Type B pancreatic cell (in vitro differentiated cells): ENCODE measurements at regions not wholly inside any gene's neighbourhood (a gene's known extent, or its start where the extent isn't known, plus 50 kb on each side); places are given as distances from the start of the nearest gene placed in this dataset.

ENCODE experiments used
- DNase-seq: peaks from one replicate; pipeline ENCODE4 v3.0.0; 2021; ENCODE audit warnings: mixed read lengths; ENCODE audit not compliant: unreplicated experiment; ENCODE audit errors: extremely low spot score
- H3K27ac Mint-ChIP-seq: 2 replicates; pipeline ENCODE4 v1.8.0; 2021; ENCODE audit warnings: mild to moderate bottlenecking, mixed read lengths
- H3K27me3 Mint-ChIP-seq: 2 replicates; pipeline ENCODE4 v1.8.0; 2021; ENCODE audit warnings: mixed read lengths
- H3K36me3 Mint-ChIP-seq: 2 replicates; pipeline ENCODE4 v1.8.0; 2021; ENCODE audit warnings: mixed read lengths
- H3K4me1 Mint-ChIP-seq: one replicate; pipeline ENCODE4 v1.8.0; 2021; ENCODE audit warnings: mixed read lengths; ENCODE audit not compliant: unreplicated experiment
- H3K4me3 Mint-ChIP-seq: 2 replicates; pipeline ENCODE4 v1.8.0; 2021; ENCODE audit warnings: mild to moderate bottlenecking, mixed read lengths
- H3K9me3 Mint-ChIP-seq: 2 replicates; pipeline ENCODE4 v1.8.0; 2021; ENCODE audit warnings: mixed read lengths
- CTCF ChIP-seq: fragments of 200-600 bp; sonication (generic); conservative IDR thresholded peaks from 2 replicates; pipeline ENCODE4 v1.5.0; 2021; ENCODE audit warnings: antibody characterized with exemption, mild to moderate bottlenecking

- H3K27ac Mint-ChIP-seq = no peak overlapping the region
- no peaks in the 10 kb centered on the region for H3K4me1 Mint-ChIP-seq
- no peak overlapping the region for H3K4me3 Mint-ChIP-seq
- no peak for TF ChIP-seq CTCF
- H3K27me3 Mint-ChIP-seq = peaks cover 3% of the 10 kb centered on the region
- no peaks in the 10 kb centered on the region for H3K9me3 Mint-ChIP-seq
- no peaks in the 10 kb centered on the region for H3K36me3 Mint-ChIP-seq
- no peak for DNase-seq
Measured at GRCh38 chr10:26642896-26643653, 54.4 kb upstream of the PDSS1 start.

GRCh38 chr10:26647602-26648244 lies 49.8 kb upstream of the PDSS1 start:
- TF ChIP-seq CTCF = no peak
- Mint-ChIP-seq H3K4me1 (no peaks in the 10 kb centered on the region), H3K9me3 (no peaks in the 10 kb centered on the region), H3K36me3 (no peaks in the 10 kb centered on the region), H3K4me3 (no peak overlapping the region), H3K27me3 (peaks cover 15% of the 10 kb centered on the region), H3K27ac (no peak overlapping the region)
- DNase-seq = no peak
